Activated CD8-positive, alpha-beta memory T cell treated with anti-CD3 and anti-CD28 coated beads for 36 hours (primary cell): ENCODE measurements at regions not wholly inside any gene's neighbourhood (a gene's known extent, or its start where the extent isn't known, plus 50 kb on each side); places are given as distances from the start of the nearest gene placed in this dataset.
"Not testable (repeated sequence)": the region's sequence is repeated elsewhere in the genome, so short reads cannot be mapped to it uniquely, and the experiment has no call there.

Experiments
- CTCF ChIA-PET: fragments of 350-600 bp; sonication (Branson Sonifier 250); formaldehyde crosslinking; loops from one replicate; lab custom pipeline; 2021; ENCODE audit warnings: antibody characterized with exemption; lab: Charles Lee
- POLR2A ChIA-PET: fragments of 350-600 bp; sonication (Branson Sonifier 250); formaldehyde crosslinking; loops from one replicate; lab custom pipeline; 2021; ENCODE audit warnings: antibody characterized with exemption; lab: Charles Lee

DNA sequence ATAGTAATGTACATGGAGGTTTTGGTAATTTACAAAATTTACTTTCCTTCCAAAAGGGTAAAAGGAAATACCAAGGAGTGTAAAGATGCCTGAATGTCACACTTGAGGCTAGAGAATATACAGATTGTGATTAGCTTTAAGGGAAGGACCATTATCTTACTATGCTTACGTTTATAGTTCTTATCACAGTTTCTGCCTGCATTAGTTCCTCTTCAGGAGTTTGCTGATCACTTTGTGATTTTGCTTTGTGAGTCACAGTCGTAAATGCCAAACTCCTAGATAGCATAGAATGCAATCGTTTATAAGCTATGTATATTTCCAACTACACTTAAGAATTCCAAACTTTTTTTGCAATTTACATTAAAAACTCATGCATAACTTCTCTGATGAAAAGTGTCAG lies 1034.6 kb downstream of the DIPK2A start:
- POLR2A ChIA-PET = no interaction called here
- CTCF ChIA-PET = no interaction called here

- POLR2A ChIA-PET = no interaction called here
- CTCF ChIA-PET = no interaction called here
Measured at GRCh38 chr3:145013931-145014330, 1042.3 kb downstream of the DIPK2A start.

DNA sequence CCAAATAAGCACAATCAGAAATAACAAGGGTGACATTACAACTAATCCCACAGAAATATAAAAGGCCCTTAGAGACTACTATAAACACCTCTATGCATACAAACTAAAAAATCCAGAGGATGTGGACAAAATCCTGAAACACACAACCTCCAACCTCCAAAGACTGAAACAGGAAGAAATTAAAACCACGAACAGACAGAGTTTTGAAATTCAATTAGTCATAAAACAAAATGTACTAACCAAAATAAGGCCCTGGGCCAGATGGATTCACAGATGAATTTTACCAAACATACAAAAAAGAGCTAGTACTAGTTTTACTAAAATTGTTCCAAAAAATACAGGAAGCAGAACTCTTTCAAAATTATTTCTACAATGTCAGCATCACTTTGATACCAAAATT lies 1043.6 kb downstream of the DIPK2A start:
- POLR2A ChIA-PET = no interaction called here
- CTCF ChIA-PET = interaction anchor here (0.6 kb wide), 1 partner anchor 9 kb away, joined by 3 read pairs; no protein-coding TSS in a partner anchor

DNA sequence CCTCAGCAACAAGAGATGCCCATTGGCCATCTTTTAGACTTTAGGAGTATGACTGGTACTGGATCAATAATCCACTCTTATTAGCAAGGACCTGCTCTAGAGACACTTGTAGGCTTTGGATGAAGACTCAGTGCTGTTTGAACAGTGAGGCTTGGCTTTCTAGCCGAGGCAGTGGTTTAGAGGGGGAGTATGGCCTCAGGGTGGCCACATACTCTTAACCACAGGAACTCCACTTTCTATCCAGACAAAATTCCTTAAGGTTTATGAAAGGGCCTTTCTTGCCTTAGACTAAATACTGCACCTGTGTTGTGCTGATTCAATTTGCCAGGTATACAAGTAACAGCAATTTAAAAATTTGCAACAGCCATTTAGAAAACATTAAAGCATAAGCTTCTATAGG lies 1046.3 kb downstream of the DIPK2A start:
- POLR2A ChIA-PET = no interaction called here
- CTCF ChIA-PET = no interaction called here

DNA sequence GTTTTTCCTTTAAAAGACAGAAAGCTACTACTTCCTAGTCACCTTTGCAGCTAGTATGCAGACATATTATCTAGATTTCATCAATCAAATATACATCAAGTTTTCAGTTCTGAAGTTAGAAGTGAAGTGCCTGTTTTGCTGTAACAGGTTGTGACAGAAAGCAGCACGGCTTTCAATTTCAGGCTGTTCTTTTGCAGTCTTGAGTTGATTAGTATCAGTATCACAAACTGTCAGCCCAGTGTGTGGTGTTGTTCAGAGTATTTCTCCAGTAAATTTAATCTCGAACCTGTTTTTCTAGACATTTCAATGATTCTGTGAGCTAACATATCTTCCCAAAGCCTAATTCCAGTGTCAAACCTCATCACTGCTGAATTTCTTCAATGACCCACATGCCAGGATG lies 1050.8 kb downstream of the DIPK2A start:
- CTCF ChIA-PET = no interaction called here
- POLR2A ChIA-PET = no interaction called here

DNA sequence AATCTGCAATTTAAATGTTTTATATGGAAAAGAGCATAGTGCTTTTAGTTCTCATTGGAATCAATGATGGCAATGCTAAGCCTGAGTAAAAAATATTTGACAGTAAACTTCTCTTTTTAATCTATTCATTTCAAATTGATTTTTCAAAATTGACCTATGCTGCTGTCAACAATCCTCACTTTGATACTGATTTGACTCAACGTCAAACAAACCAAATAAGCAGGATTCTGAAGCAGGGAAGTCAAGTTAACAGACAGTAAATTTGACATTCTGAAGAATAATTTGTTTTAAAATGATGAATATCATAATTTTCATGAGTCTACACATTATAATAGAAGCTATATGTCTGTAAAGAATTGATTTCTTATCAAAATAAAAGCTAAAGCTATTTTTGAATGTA lies 1053.1 kb downstream of the DIPK2A start:
- ChIA-PET CTCF (interaction anchor here (0.7 kb wide), 1 partner anchor 10 kb away, joined by 3 read pairs; no protein-coding TSS in a partner anchor), POLR2A (no interaction called here)

DNA sequence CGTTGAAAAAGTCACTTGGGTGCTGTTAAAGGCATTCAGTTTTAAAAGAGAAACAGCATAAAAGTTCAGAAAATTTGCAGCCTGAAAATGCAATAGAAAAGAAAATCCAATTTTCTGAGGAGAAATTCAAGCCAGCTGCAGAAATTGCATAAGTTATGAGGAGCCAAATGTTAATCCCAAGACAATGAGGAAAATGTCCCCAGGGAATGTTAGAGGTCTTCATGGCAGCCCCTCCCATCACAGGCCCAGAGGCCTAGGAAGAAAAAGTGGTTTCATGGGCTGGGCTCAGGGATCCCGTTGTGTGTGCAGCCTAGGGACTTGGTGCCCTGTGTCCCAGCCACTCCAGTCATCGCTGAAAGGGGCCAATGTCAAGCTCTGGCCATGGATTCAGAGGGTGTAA lies 1055.6 kb downstream of the DIPK2A start:
- CTCF ChIA-PET, POLR2A ChIA-PET: not testable (repeated sequence)

- ChIA-PET POLR2A (no interaction called here), CTCF (no interaction called here)
Measured at GRCh38 chr3:145032791-145033190, 1061.2 kb downstream of the DIPK2A start.

DNA sequence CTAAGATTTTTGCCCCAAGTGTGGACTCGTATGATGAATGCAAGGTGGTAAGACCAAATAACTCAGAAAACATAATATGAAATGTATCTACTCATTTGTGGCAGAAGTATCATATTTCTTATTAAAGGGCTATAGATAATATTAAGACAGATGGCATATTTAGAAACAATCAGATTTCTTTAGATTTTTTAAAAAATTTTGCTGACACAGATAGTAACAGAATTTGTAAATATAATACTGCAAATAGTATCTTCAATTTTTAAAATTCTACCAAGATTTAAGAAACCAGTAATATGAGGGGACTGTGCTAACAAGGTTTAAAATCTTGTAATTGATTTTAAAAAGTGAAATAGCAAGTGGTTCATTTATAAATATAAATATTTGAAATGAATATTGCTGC lies 1064.1 kb downstream of the DIPK2A start:
- CTCF ChIA-PET = no interaction called here
- POLR2A ChIA-PET = no interaction called here

GRCh38 chr3:145054055-145054454 lies 1082.4 kb downstream of the DIPK2A start:
- POLR2A ChIA-PET, CTCF ChIA-PET: not testable (repeated sequence)

- ChIA-PET POLR2A (no interaction called here), CTCF (no interaction called here)
Measured at GRCh38 chr3:145055375-145056076, 1083.9 kb downstream of the DIPK2A start.

DNA sequence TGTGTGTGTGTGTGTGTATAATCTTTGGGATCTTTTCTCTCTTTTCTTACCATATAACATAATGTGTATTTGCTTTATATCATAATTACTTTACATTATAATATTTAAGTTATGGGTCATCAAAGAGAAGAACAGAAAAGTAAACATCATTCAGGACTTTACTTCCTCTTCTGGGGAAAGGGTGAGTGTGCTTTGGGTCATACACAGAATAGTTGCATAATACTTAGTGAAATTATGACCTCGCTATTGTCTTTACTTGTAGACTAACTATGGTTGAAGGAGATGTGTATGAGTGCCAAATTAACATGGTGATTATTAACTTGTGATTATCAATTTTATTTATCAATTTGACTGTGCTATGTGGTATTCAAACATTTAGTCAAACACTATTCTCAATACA lies 1086.9 kb downstream of the DIPK2A start:
- POLR2A ChIA-PET = no interaction called here
- CTCF ChIA-PET = no interaction called here

DNA sequence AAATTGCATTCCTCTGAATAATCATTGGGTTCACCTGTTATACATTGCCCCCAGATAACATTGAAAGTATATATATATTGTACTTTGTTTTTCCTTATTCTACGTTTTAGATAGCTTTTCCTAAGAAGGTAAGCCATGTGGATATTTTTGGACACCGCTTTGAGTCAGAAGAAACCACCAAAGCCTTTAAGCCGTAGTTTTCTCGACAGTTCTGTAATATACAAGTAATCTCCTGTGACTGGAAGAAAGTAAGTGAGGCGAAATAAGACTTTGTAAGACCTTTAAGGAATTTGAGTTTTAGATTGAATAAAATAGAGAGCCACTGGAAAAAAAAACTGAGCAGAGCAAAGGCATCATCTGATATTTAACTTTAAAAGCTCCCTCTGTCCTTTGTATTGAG lies 1092.0 kb downstream of the DIPK2A start:
- CTCF ChIA-PET = no interaction called here
- POLR2A ChIA-PET = no interaction called here

GRCh38 chr3:145070795-145071194 lies 1090.2 kb downstream of the PLOD2 start:
- POLR2A ChIA-PET = no interaction called here
- CTCF ChIA-PET = no interaction called here

- CTCF ChIA-PET = interaction anchor here (0.6 kb wide), 1 partner anchor 697 kb away, joined by 3 read pairs; no protein-coding TSS in a partner anchor
- POLR2A ChIA-PET = no interaction called here
Measured at GRCh38 chr3:145079436-145079835, 1081.5 kb downstream of the PLOD2 start.

GRCh38 chr3:145087038-145087437 lies 1073.9 kb downstream of the PLOD2 start:
- ChIA-PET CTCF (no interaction called here), POLR2A (no interaction called here)

DNA sequence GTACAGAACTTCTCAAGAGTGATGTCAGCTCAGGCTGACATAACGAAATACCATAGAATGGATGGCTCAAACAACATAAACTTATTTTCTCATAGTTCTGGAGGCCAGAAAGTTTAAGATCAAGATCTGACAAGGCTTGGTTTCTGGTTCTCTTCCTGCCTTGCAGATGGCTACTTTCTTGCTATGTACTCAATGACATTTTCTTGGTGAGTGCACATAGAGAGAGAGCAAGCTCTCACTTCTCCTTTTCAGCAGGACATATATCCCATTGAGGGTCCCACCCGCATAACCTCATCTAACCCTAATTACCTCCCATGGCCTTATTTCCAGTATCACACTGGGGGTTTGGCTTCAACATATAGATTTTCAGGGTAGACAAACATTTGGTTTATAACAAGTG lies 1072.1 kb downstream of the PLOD2 start:
- CTCF ChIA-PET = no interaction called here
- POLR2A ChIA-PET = no interaction called here

- POLR2A ChIA-PET = no interaction called here
- CTCF ChIA-PET = no interaction called here
Measured at GRCh38 chr3:145089337-145089736, 1071.6 kb downstream of the PLOD2 start.

DNA sequence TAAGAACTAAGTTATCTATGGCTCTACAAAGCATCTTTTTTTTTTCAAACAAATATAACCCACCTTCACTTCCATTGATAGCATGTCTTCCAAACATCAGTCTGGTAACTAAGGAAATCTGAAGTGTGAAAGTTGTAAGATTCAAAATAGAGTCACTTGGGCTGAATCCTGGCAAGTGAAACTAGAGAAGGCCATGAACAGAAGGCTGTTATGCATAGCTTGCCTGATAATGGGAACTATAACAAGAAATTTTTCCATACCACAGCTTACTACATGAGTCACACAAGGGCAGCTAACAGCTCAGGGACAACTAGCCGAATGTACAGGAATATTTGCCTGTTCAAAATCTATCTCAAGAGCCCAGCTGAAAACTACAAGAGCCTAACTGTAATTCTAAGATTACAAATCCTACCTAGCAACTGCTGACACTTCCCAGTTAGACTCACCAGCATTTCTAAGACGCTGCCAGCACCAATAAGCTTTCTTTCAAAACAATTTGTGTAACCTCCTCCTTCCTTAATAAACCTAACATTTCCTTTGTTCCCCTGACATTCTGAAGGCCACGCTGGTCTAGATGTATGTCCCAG lies 1066.5 kb downstream of the PLOD2 start:
- POLR2A ChIA-PET = no interaction called here
- CTCF ChIA-PET = no interaction called here

GRCh38 chr3:145111141-145111540 lies 1049.8 kb downstream of the PLOD2 start:
- POLR2A ChIA-PET, CTCF ChIA-PET: not testable (repeated sequence)

DNA sequence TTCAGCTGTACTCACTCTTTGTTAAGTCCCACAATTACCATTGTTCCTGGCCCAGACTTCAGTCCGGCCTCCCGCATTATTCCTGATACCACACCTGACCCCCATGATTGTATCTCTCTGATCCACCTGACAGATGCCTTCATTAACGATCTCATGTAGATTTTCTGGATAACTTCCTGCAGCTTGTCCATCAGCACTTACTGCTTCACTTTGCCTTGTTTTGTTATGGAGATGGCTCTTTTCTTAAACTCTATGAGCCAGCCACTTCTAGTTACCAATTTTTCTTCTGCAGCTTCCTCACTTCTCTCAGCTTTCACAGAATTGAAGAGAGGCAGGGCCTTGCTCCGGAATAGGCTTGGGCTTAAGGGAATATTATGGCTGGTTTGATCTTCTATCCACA lies 1044.2 kb downstream of the PLOD2 start:
- CTCF ChIA-PET = no interaction called here
- POLR2A ChIA-PET = no interaction called here
